Stomach (tissue), 4 donors: ENCODE measurements at regions not wholly inside any gene's neighbourhood (a gene's known extent, or its start where the extent isn't known, plus 50 kb on each side); places are given as distances from the start of the nearest gene placed in this dataset.

Experiments used
- POLR2A ChIP-seq, 4 donors: fragments of 450-650 bp; IDR thresholded peaks; one replicate each; pipeline ENCODE4 v1.6.1; 2016; ENCODE audit warnings: antibody characterized with exemption in 4 of 4, control low read depth in 2 of 4, mild to moderate bottlenecking in 1 of 4, moderate library complexity in 1 of 4
- TF ChIP-seq, protein P1 (sequence below), 7 experiments: fragments of 450-650 bp in 4 of 7; fragments of 200-600 bp in 3 of 7; sonication (generic) in 3 of 7; IDR thresholded peaks; one replicate each; pipeline ENCODE4 v1.5.1; 2016 to 2019; ENCODE audit warnings: antibody characterized with exemption in 7 of 7, control low read depth in 2 of 7, mild to moderate bottlenecking in 1 of 7

DNA sequence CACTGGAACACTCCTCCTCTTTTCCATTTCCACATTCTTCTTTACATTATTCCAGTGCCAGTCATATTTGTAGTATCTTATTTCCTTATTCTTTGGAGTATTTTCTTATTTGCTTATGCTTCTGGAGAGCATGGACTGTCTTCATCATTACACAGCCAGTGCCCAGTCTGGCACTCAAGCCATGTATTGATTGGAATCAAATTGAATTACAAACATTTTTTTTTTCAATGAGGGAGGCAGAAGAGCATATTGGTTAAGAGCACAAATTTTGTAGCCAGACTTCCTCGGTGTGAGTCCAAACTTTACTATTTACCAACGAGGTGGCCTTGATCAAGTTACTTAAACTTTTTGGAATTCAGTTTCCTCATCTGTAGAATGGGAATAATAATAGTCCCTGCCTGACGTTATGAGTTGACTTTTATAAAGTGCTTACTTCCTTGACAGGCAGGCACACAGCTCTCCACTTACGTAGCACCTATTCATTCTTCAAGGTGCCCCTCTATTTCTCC is 186.6 kb upstream of the BCL6 start:
- TF ChIP-seq, protein P1, sequence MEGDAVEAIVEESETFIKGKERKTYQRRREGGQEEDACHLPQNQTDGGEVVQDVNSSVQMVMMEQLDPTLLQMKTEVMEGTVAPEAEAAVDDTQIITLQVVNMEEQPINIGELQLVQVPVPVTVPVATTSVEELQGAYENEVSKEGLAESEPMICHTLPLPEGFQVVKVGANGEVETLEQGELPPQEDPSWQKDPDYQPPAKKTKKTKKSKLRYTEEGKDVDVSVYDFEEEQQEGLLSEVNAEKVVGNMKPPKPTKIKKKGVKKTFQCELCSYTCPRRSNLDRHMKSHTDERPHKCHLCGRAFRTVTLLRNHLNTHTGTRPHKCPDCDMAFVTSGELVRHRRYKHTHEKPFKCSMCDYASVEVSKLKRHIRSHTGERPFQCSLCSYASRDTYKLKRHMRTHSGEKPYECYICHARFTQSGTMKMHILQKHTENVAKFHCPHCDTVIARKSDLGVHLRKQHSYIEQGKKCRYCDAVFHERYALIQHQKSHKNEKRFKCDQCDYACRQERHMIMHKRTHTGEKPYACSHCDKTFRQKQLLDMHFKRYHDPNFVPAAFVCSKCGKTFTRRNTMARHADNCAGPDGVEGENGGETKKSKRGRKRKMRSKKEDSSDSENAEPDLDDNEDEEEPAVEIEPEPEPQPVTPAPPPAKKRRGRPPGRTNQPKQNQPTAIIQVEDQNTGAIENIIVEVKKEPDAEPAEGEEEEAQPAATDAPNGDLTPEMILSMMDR (IDR thresholded peaks at IDR 0.05) = no peak
- TF ChIP-seq POLR2A (IDR thresholded peaks at IDR 0.05) = no peak
